CD14-positive monocyte (primary cell): ENCODE measurements at regions not wholly inside any gene's neighbourhood (a gene's known extent, or its start where the extent isn't known, plus 50 kb on each side); places are given as distances from the start of the nearest gene placed in this dataset.

Experiments used
- DNase-seq, 3 donors: peaks; one replicate each; pipeline ENCODE4 v3.0.0-alpha.2; 2011 to 2022
- H2AFZ ChIP-seq: 2 replicates; pipeline ENCODE4 v1.6.0; 2012; ENCODE audit warnings: mild to moderate bottlenecking, low read depth, low read length, inconsistent platforms; ENCODE audit not compliant: insufficient read depth, poor library complexity, severe bottlenecking
- H3K27ac ChIP-seq, 2 donors: 1 replicate in 1 of 2; 2 replicates in 1 of 2; pipeline ENCODE4 v1.5.1; 2012 to 2013; ENCODE audit warnings: low read length in 2 of 2, control low read depth in 1 of 2, inconsistent platforms in 1 of 2, low read depth in 1 of 2, mild to moderate bottlenecking in 1 of 2
- H3K27me3 ChIP-seq, 2 donors: one replicate each; pipeline versions ENCODE4 v1.6.0 to v1.6.1; 2011 to 2013; ENCODE audit warnings: low read length in 2 of 2; ENCODE audit not compliant: control insufficient read depth in 2 of 2, insufficient read depth in 2 of 2
- H3K36me3 ChIP-seq, 2 donors: replicated peaks in 1 of 2; 1 replicate in 1 of 2; 2 replicates in 1 of 2; pipeline versions ENCODE4 v1.5.1 to v1.6.1; 2012 to 2013; ENCODE audit warnings: low read length in 2 of 2, control low read depth in 1 of 2, inconsistent platforms in 1 of 2, mild to moderate bottlenecking in 1 of 2; ENCODE audit not compliant: insufficient read depth in 2 of 2, control insufficient read depth in 1 of 2
- H3K4me1 ChIP-seq, 2 donors: 1 replicate in 1 of 2; 2 replicates in 1 of 2; pipeline versions ENCODE4 v1.5.1 to v1.6.1; 2012 to 2013; ENCODE audit warnings: low read length in 2 of 2, control low read depth in 1 of 2, inconsistent platforms in 1 of 2, mild to moderate bottlenecking in 1 of 2, moderate library complexity in 1 of 2; ENCODE audit not compliant: insufficient read depth in 2 of 2, control insufficient read depth in 1 of 2
- H3K4me2 ChIP-seq: replicated peaks from 2 replicates; pipeline ENCODE3; 2012; ENCODE audit warnings: low read length, moderate library complexity, mild to moderate bottlenecking; ENCODE audit not compliant: poor library complexity, severe bottlenecking; ENCODE audit errors: extremely low read depth
- H3K4me3 ChIP-seq, 3 experiments: fragments of 200-600 bp in 1 of 3; sonication (generic) in 1 of 3; replicated peaks in 1 of 3; 1 replicate in 2 of 3; 2 replicates in 1 of 3; pipeline ENCODE4 v1.5.1; 2011 to 2013; ENCODE audit warnings: low read length in 3 of 3, mild to moderate bottlenecking in 3 of 3, control low read depth in 2 of 3, low read depth in 2 of 3, inconsistent platforms in 1 of 3, moderate library complexity in 1 of 3
- H3K79me2 ChIP-seq: 2 replicates; pipeline ENCODE4 v1.6.0; 2012; ENCODE audit warnings: mild to moderate bottlenecking, control low read depth, inconsistent platforms, low read length, moderate library complexity; ENCODE audit not compliant: insufficient read depth
- H3K9ac ChIP-seq: 2 replicates; pipeline ENCODE4 v1.6.0; 2017; ENCODE audit warnings: low read length, mild to moderate bottlenecking; ENCODE audit not compliant: insufficient read depth, poor library complexity, severe bottlenecking
- H3K9me3 ChIP-seq, 2 donors: replicated peaks in 1 of 2; 1 replicate in 1 of 2; 2 replicates in 1 of 2; pipeline versions ENCODE4 v1.5.1 to v1.6.1; 2012 to 2013; ENCODE audit warnings: low read length in 2 of 2, control low read depth in 1 of 2; ENCODE audit not compliant: control insufficient read depth in 1 of 2, insufficient read depth in 1 of 2
- H4K20me1 ChIP-seq: 2 replicates; pipeline ENCODE4 v1.6.0; 2012; ENCODE audit warnings: mild to moderate bottlenecking, low read length, control low read depth, moderate library complexity; ENCODE audit not compliant: insufficient read depth
- H3K27ac Mint-ChIP-seq, 7 donors: one replicate each; pipeline ENCODE4 v1.8.0; 2020; ENCODE audit warnings: mild to moderate bottlenecking in 7 of 7, mixed read lengths in 7 of 7, moderate library complexity in 6 of 7, inconsistent platforms in 2 of 7
- H3K27me3 Mint-ChIP-seq, 3 donors: one replicate each; pipeline ENCODE4 v1.8.0; 2021 to 2022; ENCODE audit warnings: low read depth in 3 of 3, mild to moderate bottlenecking in 3 of 3, mixed read lengths in 3 of 3, moderate library complexity in 3 of 3, inconsistent platforms in 1 of 3
- H3K36me3 Mint-ChIP-seq, 2 donors: one replicate each; pipeline ENCODE4 v1.8.0; 2020; ENCODE audit warnings: mixed read lengths in 2 of 2, inconsistent platforms in 1 of 2, mild to moderate bottlenecking in 1 of 2
- H3K4me1 Mint-ChIP-seq: one replicate; pipeline ENCODE4 v1.8.0; 2020; ENCODE audit warnings: mild to moderate bottlenecking, mixed read lengths
- H3K4me3 Mint-ChIP-seq, 2 donors: one replicate each; pipeline ENCODE4 v1.8.0; 2020; ENCODE audit warnings: mild to moderate bottlenecking in 2 of 2, mixed read lengths in 2 of 2, moderate library complexity in 1 of 2
- H3K9me3 Mint-ChIP-seq, 7 donors: one replicate each; pipeline ENCODE4 v1.8.0; 2020 to 2022; ENCODE audit warnings: mixed read lengths in 7 of 7, mild to moderate bottlenecking in 6 of 7, moderate library complexity in 6 of 7, inconsistent platforms in 2 of 7
- WGBS: methylation state at CpG from one replicate; pipeline ENCODE4 v1.1.5; 2013; ENCODE audit warnings: missing lambda C conversion rate; ENCODE audit not compliant: insufficient coverage; 5-methylcytosine and 5-hydroxymethylcytosine counted together
- intact Hi-C, 2 donors: fragments of 100-400 bp; cut with micrococcal nuclease; formaldehyde crosslinking; loops; one replicate each; pipeline versions ENCODE4 v1.15.0 to v1.15.1; 2023
- TF ChIP-seq, protein P1 (sequence below): fragments of 200-600 bp; IDR thresholded peaks from one replicate; pipeline ENCODE4 v1.8.0; 2022; ENCODE audit warnings: antibody characterized with exemption, mild to moderate bottlenecking

- no peaks in the 10 kb centered on the region for H3K36me3 Mint-ChIP-seq
- H3K4me2 ChIP-seq, result no peak overlapping the region
- H3K9ac ChIP-seq, result no peak overlapping the region
- no peaks in the 10 kb centered on the region for H3K36me3 ChIP-seq
- H3K4me3 Mint-ChIP-seq, result no peak overlapping the region
- H3K4me3 ChIP-seq, result no peak overlapping the region
- TF ChIP-seq, protein P1, sequence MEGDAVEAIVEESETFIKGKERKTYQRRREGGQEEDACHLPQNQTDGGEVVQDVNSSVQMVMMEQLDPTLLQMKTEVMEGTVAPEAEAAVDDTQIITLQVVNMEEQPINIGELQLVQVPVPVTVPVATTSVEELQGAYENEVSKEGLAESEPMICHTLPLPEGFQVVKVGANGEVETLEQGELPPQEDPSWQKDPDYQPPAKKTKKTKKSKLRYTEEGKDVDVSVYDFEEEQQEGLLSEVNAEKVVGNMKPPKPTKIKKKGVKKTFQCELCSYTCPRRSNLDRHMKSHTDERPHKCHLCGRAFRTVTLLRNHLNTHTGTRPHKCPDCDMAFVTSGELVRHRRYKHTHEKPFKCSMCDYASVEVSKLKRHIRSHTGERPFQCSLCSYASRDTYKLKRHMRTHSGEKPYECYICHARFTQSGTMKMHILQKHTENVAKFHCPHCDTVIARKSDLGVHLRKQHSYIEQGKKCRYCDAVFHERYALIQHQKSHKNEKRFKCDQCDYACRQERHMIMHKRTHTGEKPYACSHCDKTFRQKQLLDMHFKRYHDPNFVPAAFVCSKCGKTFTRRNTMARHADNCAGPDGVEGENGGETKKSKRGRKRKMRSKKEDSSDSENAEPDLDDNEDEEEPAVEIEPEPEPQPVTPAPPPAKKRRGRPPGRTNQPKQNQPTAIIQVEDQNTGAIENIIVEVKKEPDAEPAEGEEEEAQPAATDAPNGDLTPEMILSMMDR, result no peak
- WGBS, result 35% methylated on average over 2 of the region's 5 CpGs
- H3K4me1 ChIP-seq, result peaks cover 10 to 11% of the 10 kb centered on the region in 2 donors
- H3K9me3 Mint-ChIP-seq, result peaks cover 0 to 7% (median 4%) of the 10 kb centered on the region in 7 donors
- no peaks in the 10 kb centered on the region for H3K27me3 ChIP-seq
- DNase-seq, result no peak
- no peak overlapping the region for H2AFZ ChIP-seq
- H3K79me2 ChIP-seq, result no peaks in the 10 kb centered on the region
- no peaks in the 10 kb centered on the region for H4K20me1 ChIP-seq
- H3K27ac ChIP-seq, result no peak overlapping the region
- peak overlapping the region in 1 of 7 donors; percentile 11 for H3K27ac Mint-ChIP-seq
- no peaks in the 10 kb centered on the region for H3K27me3 Mint-ChIP-seq
- intact Hi-C loops, result no loop called here
- H3K9me3 ChIP-seq, result no peaks in the 10 kb centered on the region
- H3K4me1 Mint-ChIP-seq, result peaks cover 14% of the 10 kb centered on the region
Observed at GRCh38 chr20:11447371-11448100, 470.2 kb upstream of the BTBD3 start.

GRCh38 chr20:11448554-11448953 lies 469.1 kb upstream of the BTBD3 start:
- H3K4me1 Mint-ChIP-seq, result peaks cover 24% of the 10 kb centered on the region
- H3K9me3 ChIP-seq, result no peaks in the 10 kb centered on the region
- H2AFZ ChIP-seq, result no peak overlapping the region
- H3K9ac ChIP-seq, result no peak overlapping the region
- H3K4me2 ChIP-seq, result no peak overlapping the region
- H3K4me3 Mint-ChIP-seq, result no peak overlapping the region
- peaks cover 0 to 1% (median 0%) of the 10 kb centered on the region in 3 donors for H3K27me3 Mint-ChIP-seq
- no peak overlapping the region for H3K4me3 ChIP-seq
- H3K36me3 ChIP-seq, result no peaks in the 10 kb centered on the region
- no CpG with 5 or more reads among the region's 4 CpGs for WGBS
- intact Hi-C loops, result no loop called here
- TF ChIP-seq, protein P1, result no peak
- DNase-seq, result no peak
- H3K27me3 ChIP-seq, result no peaks in the 10 kb centered on the region
- peaks cover 0 to 7% (median 4%) of the 10 kb centered on the region in 7 donors for H3K9me3 Mint-ChIP-seq
- no peak overlapping the region for H3K27ac Mint-ChIP-seq
- peaks cover 20 to 21% of the 10 kb centered on the region in 2 donors for H3K4me1 ChIP-seq
- H3K27ac ChIP-seq, result no peak overlapping the region
- no peaks in the 10 kb centered on the region for H3K79me2 ChIP-seq
- no peaks in the 10 kb centered on the region for H3K36me3 Mint-ChIP-seq
- H4K20me1 ChIP-seq, result no peaks in the 10 kb centered on the region
